ENCODE measurements at regions not wholly inside any gene's neighbourhood (a gene's known extent, or its start where the extent isn't known, plus 50 kb on each side); places are given as distances from the start of the nearest gene placed in this dataset.

DNA sequence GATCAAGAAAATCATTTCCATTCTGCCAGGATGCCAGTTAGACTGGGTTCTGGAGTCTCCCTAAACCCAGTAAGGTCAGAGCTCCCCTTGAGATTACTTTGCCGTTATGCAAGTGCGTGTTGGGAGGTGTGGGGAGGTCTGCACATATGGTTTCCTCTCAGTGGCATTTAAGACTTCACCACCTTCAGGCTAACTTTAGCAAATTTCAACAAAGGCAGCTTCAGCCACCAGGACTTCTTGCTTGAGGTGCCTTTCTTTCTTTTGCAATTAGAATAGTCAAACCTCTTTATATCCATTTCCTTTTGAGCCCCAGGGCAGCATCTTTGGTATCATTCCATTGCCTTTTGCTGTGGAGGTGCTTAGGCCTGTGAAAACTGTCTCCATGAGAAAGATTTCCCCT is 117.2 kb upstream of the CCND2 start:
- TF ChIP-seq, protein P1, sequence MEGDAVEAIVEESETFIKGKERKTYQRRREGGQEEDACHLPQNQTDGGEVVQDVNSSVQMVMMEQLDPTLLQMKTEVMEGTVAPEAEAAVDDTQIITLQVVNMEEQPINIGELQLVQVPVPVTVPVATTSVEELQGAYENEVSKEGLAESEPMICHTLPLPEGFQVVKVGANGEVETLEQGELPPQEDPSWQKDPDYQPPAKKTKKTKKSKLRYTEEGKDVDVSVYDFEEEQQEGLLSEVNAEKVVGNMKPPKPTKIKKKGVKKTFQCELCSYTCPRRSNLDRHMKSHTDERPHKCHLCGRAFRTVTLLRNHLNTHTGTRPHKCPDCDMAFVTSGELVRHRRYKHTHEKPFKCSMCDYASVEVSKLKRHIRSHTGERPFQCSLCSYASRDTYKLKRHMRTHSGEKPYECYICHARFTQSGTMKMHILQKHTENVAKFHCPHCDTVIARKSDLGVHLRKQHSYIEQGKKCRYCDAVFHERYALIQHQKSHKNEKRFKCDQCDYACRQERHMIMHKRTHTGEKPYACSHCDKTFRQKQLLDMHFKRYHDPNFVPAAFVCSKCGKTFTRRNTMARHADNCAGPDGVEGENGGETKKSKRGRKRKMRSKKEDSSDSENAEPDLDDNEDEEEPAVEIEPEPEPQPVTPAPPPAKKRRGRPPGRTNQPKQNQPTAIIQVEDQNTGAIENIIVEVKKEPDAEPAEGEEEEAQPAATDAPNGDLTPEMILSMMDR (IDR thresholded peaks at IDR 0.05; ENCODE audit: low read depth, low read length, poor library complexity, severe bottlenecking) = no peak
- no peak for TF ChIP-seq EZH2phosphoT487 (IDR thresholded peaks at IDR 0.05; ENCODE audit: borderline replicate concordance, low read length)

All from DOHH2 (cell line).